GM23338 (cell line): ENCODE measurements at regions not wholly inside any gene's neighbourhood (a gene's known extent, or its start where the extent isn't known, plus 50 kb on each side); places are given as distances from the start of the nearest gene placed in this dataset.

Source experiments
- EZH2 ChIP-seq: fragments of 200-600 bp; sonication (generic); IDR thresholded peaks from one replicate; pipeline ENCODE4 v1.8.0; 2017; ENCODE audit warnings: antibody characterized with exemption, mild to moderate bottlenecking, low read depth; ENCODE audit not compliant: unreplicated experiment
- POLR2AphosphoS5 ChIP-seq: IDR thresholded peaks from 2 replicates; pipeline ENCODE4 v1.6.1; 2016; ENCODE audit warnings: antibody characterized with exemption, low read depth
- TF ChIP-seq, protein P1 (sequence below), 2 experiments: fragments of 200-600 bp in 1 of 2; sonication (generic) in 1 of 2; conservative IDR thresholded peaks; 2 replicates each; pipeline versions ENCODE4 v1.5.1 to v1.6.1; 2016 to 2017; ENCODE audit warnings: antibody characterized with exemption in 2 of 2, low read depth in 2 of 2, mild to moderate bottlenecking in 2 of 2, moderate library complexity in 1 of 2
- TF ChIP-seq, protein P2 (sequence below): IDR thresholded peaks from one replicate; pipeline ENCODE4 v1.6.1; 2018; ENCODE audit warnings: antibody characterized with exemption; ENCODE audit not compliant: unreplicated experiment

DNA sequence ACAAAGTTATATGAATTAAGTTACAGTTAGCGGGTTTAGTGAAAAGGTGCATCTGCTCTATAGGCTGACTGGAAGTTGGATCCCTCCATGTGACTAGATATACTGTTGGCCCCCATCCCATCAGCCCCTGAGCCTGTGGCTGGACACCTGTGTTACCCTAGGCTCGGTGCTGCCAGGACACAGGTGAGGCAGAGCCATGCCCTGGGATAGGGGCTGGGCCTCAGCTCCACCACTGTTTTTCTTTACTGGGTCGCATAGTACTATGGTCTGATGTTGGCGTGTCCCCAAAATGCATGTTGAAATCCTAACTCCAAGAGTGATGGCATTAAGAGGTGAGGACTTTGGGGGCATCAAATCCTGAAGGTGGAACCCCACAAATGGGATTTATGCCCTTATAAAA, 638.6 kb upstream of the ID2 start:
- TF ChIP-seq POLR2AphosphoS5 (no peak), EZH2 (no peak)
- TF ChIP-seq, protein P1, sequence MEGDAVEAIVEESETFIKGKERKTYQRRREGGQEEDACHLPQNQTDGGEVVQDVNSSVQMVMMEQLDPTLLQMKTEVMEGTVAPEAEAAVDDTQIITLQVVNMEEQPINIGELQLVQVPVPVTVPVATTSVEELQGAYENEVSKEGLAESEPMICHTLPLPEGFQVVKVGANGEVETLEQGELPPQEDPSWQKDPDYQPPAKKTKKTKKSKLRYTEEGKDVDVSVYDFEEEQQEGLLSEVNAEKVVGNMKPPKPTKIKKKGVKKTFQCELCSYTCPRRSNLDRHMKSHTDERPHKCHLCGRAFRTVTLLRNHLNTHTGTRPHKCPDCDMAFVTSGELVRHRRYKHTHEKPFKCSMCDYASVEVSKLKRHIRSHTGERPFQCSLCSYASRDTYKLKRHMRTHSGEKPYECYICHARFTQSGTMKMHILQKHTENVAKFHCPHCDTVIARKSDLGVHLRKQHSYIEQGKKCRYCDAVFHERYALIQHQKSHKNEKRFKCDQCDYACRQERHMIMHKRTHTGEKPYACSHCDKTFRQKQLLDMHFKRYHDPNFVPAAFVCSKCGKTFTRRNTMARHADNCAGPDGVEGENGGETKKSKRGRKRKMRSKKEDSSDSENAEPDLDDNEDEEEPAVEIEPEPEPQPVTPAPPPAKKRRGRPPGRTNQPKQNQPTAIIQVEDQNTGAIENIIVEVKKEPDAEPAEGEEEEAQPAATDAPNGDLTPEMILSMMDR (conservative IDR thresholded peaks at IDR 0.05; ENCODE audit: low read depth in 2 of 2), result no peak
- TF ChIP-seq, protein P2, sequence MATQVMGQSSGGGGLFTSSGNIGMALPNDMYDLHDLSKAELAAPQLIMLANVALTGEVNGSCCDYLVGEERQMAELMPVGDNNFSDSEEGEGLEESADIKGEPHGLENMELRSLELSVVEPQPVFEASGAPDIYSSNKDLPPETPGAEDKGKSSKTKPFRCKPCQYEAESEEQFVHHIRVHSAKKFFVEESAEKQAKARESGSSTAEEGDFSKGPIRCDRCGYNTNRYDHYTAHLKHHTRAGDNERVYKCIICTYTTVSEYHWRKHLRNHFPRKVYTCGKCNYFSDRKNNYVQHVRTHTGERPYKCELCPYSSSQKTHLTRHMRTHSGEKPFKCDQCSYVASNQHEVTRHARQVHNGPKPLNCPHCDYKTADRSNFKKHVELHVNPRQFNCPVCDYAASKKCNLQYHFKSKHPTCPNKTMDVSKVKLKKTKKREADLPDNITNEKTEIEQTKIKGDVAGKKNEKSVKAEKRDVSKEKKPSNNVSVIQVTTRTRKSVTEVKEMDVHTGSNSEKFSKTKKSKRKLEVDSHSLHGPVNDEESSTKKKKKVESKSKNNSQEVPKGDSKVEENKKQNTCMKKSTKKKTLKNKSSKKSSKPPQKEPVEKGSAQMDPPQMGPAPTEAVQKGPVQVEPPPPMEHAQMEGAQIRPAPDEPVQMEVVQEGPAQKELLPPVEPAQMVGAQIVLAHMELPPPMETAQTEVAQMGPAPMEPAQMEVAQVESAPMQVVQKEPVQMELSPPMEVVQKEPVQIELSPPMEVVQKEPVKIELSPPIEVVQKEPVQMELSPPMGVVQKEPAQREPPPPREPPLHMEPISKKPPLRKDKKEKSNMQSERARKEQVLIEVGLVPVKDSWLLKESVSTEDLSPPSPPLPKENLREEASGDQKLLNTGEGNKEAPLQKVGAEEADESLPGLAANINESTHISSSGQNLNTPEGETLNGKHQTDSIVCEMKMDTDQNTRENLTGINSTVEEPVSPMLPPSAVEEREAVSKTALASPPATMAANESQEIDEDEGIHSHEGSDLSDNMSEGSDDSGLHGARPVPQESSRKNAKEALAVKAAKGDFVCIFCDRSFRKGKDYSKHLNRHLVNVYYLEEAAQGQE, result no peak
